Neural cell (in vitro differentiated cells): ENCODE measurements at regions not wholly inside any gene's neighbourhood (a gene's known extent, or its start where the extent isn't known, plus 50 kb on each side); places are given as distances from the start of the nearest gene placed in this dataset.

Experiments
- H2AFZ ChIP-seq: fragments of 200-600, 300-800 bp; sonication (generic), shearing (Covaris generic); 2 replicates; pipeline ENCODE4 v1.6.0; 2014; ENCODE audit warnings: low read depth, mild to moderate bottlenecking, antibody characterized with exemption, low read length, moderate library complexity
- H3F3A ChIP-seq: fragments of 200-600 bp; shearing (Covaris generic); 2 replicates; pipeline ENCODE4 v1.6.1; 2016; ENCODE audit warnings: mild to moderate bottlenecking, moderate library complexity, mixed read lengths, antibody characterized with exemption, low read length; ENCODE audit not compliant: insufficient read depth, poor library complexity, severe bottlenecking
- H3K27ac ChIP-seq: fragments of 200-600, 300-800 bp; sonication (generic), shearing (Covaris generic); 2 replicates; pipeline ENCODE4 v1.5.1; 2014; ENCODE audit warnings: mild to moderate bottlenecking, low read length, moderate library complexity
- H3K27me3 ChIP-seq: fragments of 300-800, 200-600 bp; sonication (generic), shearing (Covaris generic); 2 replicates; pipeline ENCODE4 v1.6.0; 2014; ENCODE audit warnings: mild to moderate bottlenecking, low read depth, low read length, moderate library complexity; ENCODE audit not compliant: insufficient read depth
- H3K36me3 ChIP-seq: fragments of 300-800, 200-600 bp; sonication (generic), shearing (Covaris generic); 2 replicates; pipeline ENCODE4 v1.5.1; 2014; ENCODE audit warnings: mild to moderate bottlenecking, antibody characterized with exemption, low read length, moderate library complexity; ENCODE audit not compliant: insufficient read depth
- H3K4me2 ChIP-seq: fragments of 300-800, 200-600 bp; sonication (generic), shearing (Covaris generic); 2 replicates; pipeline ENCODE4 v1.6.0; 2014; ENCODE audit warnings: mild to moderate bottlenecking, low read length
- H3K4me3 ChIP-seq: fragments of 300-800, 200-600 bp; sonication (generic), shearing (Covaris generic); 2 replicates; pipeline ENCODE4 v1.5.1; 2014; ENCODE audit warnings: mild to moderate bottlenecking, low read length, moderate library complexity
- H3K79me2 ChIP-seq: fragments of 200-600 bp; shearing (Covaris generic); replicated peaks from 2 replicates; pipeline ENCODE4 v1.6.0; 2014; ENCODE audit warnings: mild to moderate bottlenecking, low read length, moderate library complexity; ENCODE audit not compliant: insufficient read depth
- H3K9ac ChIP-seq: fragments of 300-800, 200-600 bp; sonication (generic), shearing (Covaris generic); 2 replicates; pipeline ENCODE4 v1.6.1; 2016; ENCODE audit warnings: mild to moderate bottlenecking, low read length, mixed read lengths
- H3K9me2 ChIP-seq: fragments of 200-600 bp; shearing (Covaris generic); 2 replicates; pipeline ENCODE4 v1.6.1; 2016; ENCODE audit warnings: mild to moderate bottlenecking, low read length, mixed read lengths; ENCODE audit not compliant: insufficient read depth
- H3K9me3 ChIP-seq: fragments of 200-600, 300-800 bp; sonication (generic), shearing (Covaris generic); 2 replicates; pipeline ENCODE4 v1.6.1; 2016; ENCODE audit warnings: mild to moderate bottlenecking, mixed run types, low read length, moderate library complexity, mixed read lengths
- H4K20me1 ChIP-seq: fragments of 200-600 bp; shearing (Covaris generic); 2 replicates; pipeline ENCODE4 v1.6.1; 2016; ENCODE audit warnings: mild to moderate bottlenecking, mixed run types; ENCODE audit not compliant: insufficient read depth
- CTCF ChIP-seq: fragments of 450-650 bp; IDR thresholded peaks from 2 replicates; pipeline ENCODE4 v1.5.1; 2014; ENCODE audit warnings: antibody characterized with exemption, mild to moderate bottlenecking, moderate library complexity; ENCODE audit not compliant: poor library complexity, severe bottlenecking
- EP300 ChIP-seq: fragments of 450-650 bp; conservative IDR thresholded peaks from 2 replicates; pipeline ENCODE4 v1.6.1; 2014; ENCODE audit warnings: antibody characterized with exemption, mild to moderate bottlenecking, moderate library complexity; ENCODE audit not compliant: poor library complexity, severe bottlenecking
- EZH2 ChIP-seq: fragments of 200-600, 300-800 bp; shearing (Covaris generic), sonication (generic); IDR thresholded peaks from 2 replicates; pipeline ENCODE4 v1.6.1; 2014; ENCODE audit warnings: antibody characterized with exemption, low read length, borderline replicate concordance, mild to moderate bottlenecking; ENCODE audit not compliant: insufficient read depth, poor library complexity, severe bottlenecking
- MXI1 ChIP-seq: fragments of 450-650 bp; conservative IDR thresholded peaks from 2 replicates; pipeline ENCODE4 v1.6.1; 2014; ENCODE audit warnings: antibody characterized with exemption, mild to moderate bottlenecking; ENCODE audit not compliant: poor library complexity, severe bottlenecking
- POLR2AphosphoS5 ChIP-seq: IDR thresholded peaks from 2 replicates; pipeline ENCODE4 v1.6.1; 2012
- RAD21 ChIP-seq: fragments of 450-650 bp; conservative IDR thresholded peaks from 2 replicates; pipeline ENCODE4 v1.6.1; 2014; ENCODE audit warnings: antibody characterized with exemption, mild to moderate bottlenecking, moderate library complexity
- SMC3 ChIP-seq: fragments of 450-650 bp; conservative IDR thresholded peaks from 2 replicates; pipeline ENCODE4 v1.6.1; 2014; ENCODE audit warnings: antibody characterized with exemption, mild to moderate bottlenecking, moderate library complexity; ENCODE audit not compliant: poor library complexity
- TAF1 ChIP-seq: IDR thresholded peaks from 2 replicates; pipeline ENCODE4 v1.6.1; 2012; ENCODE audit warnings: low read depth
- TF ChIP-seq, protein P1 (sequence below): IDR thresholded peaks from 2 replicates; pipeline ENCODE4 v1.6.1; 2012; ENCODE audit warnings: borderline replicate concordance

DNA sequence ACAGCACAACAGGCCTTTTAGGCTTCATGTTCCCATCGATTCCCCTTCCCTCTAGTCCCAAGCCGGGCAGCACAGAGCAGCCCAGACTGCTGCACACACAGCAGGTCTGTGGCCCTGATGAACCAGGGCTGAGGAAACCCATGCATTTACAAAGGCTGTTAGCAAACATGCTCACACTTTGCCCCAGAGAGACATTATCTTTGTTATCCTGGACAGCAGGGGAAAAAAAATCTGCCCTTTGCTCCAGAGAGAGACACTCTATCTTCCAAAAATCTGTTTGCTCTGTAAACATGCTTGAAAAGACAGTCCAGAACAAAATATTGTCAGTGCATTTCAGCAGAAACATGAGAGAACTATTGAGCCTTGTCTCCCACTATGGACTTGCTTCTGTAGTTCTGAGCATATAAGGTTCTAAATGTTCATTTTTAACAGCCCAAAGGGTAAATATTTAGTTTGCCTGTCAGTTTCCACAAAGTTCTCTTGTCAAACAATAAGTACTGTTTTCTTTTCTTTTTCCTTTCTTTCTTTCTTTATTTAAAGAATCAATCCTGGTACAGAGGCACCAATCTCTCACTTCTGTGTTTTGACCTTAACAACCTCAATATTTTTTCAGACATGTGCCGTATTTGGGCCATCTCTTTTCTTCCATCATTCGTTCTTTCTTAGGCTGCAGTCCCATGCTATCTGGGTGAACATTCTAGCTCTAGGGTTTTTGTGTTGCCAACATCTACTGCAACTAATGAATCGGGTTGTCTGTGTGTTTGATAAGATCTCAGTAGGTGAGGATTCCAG lies 468.0 kb downstream of the EPM2A start:
- no peaks in the 10 kb centered on the region for H3K9me3 ChIP-seq
- H3F3A ChIP-seq, result no peaks in the 10 kb centered on the region

GRCh38 chr6:145270464-145270863 lies 464.9 kb downstream of the EPM2A start:
- H3K9me3 ChIP-seq, result no peaks in the 10 kb centered on the region
- no peak overlapping the region for H3K4me2 ChIP-seq
- no peaks in the 10 kb centered on the region for H3K27me3 ChIP-seq
- no peaks in the 10 kb centered on the region for H3K9me2 ChIP-seq
- H3K9ac ChIP-seq, result no peak overlapping the region
- H3K4me3 ChIP-seq, result no peak overlapping the region
- no peaks in the 10 kb centered on the region for H3F3A ChIP-seq
- no peak for TF ChIP-seq TAF1
- no peak for TF ChIP-seq RAD21
- no peak for TF ChIP-seq EP300
- no peaks in the 10 kb centered on the region for H3K79me2 ChIP-seq
- no peaks in the 10 kb centered on the region for H4K20me1 ChIP-seq
- no peak overlapping the region for H3K27ac ChIP-seq
- H2AFZ ChIP-seq, result no peak overlapping the region
- no peaks in the 10 kb centered on the region for H3K36me3 ChIP-seq

More for the DNA sequence above, 468.0 kb downstream of the EPM2A start:
- H3K4me2 ChIP-seq, result no peak overlapping the region
- TF ChIP-seq SMC3, result no peak
- TF ChIP-seq POLR2AphosphoS5, result no peak
- TF ChIP-seq MXI1, result no peak
- no peak for TF ChIP-seq TAF1
- no peak for TF ChIP-seq CTCF
- TF ChIP-seq, protein P1, sequence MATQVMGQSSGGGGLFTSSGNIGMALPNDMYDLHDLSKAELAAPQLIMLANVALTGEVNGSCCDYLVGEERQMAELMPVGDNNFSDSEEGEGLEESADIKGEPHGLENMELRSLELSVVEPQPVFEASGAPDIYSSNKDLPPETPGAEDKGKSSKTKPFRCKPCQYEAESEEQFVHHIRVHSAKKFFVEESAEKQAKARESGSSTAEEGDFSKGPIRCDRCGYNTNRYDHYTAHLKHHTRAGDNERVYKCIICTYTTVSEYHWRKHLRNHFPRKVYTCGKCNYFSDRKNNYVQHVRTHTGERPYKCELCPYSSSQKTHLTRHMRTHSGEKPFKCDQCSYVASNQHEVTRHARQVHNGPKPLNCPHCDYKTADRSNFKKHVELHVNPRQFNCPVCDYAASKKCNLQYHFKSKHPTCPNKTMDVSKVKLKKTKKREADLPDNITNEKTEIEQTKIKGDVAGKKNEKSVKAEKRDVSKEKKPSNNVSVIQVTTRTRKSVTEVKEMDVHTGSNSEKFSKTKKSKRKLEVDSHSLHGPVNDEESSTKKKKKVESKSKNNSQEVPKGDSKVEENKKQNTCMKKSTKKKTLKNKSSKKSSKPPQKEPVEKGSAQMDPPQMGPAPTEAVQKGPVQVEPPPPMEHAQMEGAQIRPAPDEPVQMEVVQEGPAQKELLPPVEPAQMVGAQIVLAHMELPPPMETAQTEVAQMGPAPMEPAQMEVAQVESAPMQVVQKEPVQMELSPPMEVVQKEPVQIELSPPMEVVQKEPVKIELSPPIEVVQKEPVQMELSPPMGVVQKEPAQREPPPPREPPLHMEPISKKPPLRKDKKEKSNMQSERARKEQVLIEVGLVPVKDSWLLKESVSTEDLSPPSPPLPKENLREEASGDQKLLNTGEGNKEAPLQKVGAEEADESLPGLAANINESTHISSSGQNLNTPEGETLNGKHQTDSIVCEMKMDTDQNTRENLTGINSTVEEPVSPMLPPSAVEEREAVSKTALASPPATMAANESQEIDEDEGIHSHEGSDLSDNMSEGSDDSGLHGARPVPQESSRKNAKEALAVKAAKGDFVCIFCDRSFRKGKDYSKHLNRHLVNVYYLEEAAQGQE, result no peak
- no peak for TF ChIP-seq EP300
- no peak for TF ChIP-seq EZH2
- TF ChIP-seq RAD21, result no peak
- H3K36me3 ChIP-seq, result no peaks in the 10 kb centered on the region
- H3K9ac ChIP-seq, result no peak overlapping the region
- H3K4me3 ChIP-seq, result no peak overlapping the region
- no peak overlapping the region for H2AFZ ChIP-seq
- no peaks in the 10 kb centered on the region for H3K9me2 ChIP-seq
- no peak overlapping the region for H3K27ac ChIP-seq
- H4K20me1 ChIP-seq, result no peaks in the 10 kb centered on the region
- H3K27me3 ChIP-seq, result no peaks in the 10 kb centered on the region
- H3K79me2 ChIP-seq, result no peaks in the 10 kb centered on the region
